Urinary bladder (tissue), 3 donors: ENCODE measurements at regions not wholly inside any gene's neighbourhood (a gene's known extent, or its start where the extent isn't known, plus 50 kb on each side); places are given as distances from the start of the nearest gene placed in this dataset.

Experiments
- DNase-seq: peaks from one replicate; pipeline ENCODE4 v3.0.0-alpha.2; 2015; ENCODE audit errors: extremely low spot score
- H3K27ac ChIP-seq: one replicate; pipeline ENCODE4 v1.5.1; 2013; ENCODE audit warnings: low read depth, mild to moderate bottlenecking, moderate library complexity
- H3K36me3 ChIP-seq: one replicate; pipeline ENCODE4 v1.6.1; 2013; ENCODE audit warnings: mild to moderate bottlenecking, moderate library complexity; ENCODE audit not compliant: insufficient read depth
- H3K4me1 ChIP-seq: one replicate; pipeline ENCODE4 v1.6.1; 2013; ENCODE audit warnings: mild to moderate bottlenecking, moderate library complexity; ENCODE audit not compliant: insufficient read depth
- H3K4me3 ChIP-seq: one replicate; pipeline ENCODE4 v1.5.1; 2013; ENCODE audit warnings: low read depth, low read length
- WGBS: extraction: QIAGEN DNeasy Blood & Tissue Kit; methylation state at CpG from one replicate; pipeline ENCODE4 v1.1.7; 2013; 5-methylcytosine and 5-hydroxymethylcytosine counted together
- donor health status: healthy with polysubstance abuse.
- donor health status: healthy.

GRCh38 chr11:15815246-15816195 lies 540.8 kb downstream of the SOX6 start:
- 72% methylated on average over 4 of the region's 4 CpGs for WGBS
- H3K4me3 ChIP-seq: no peak overlapping the region
- no peaks in the 10 kb centered on the region for H3K4me1 ChIP-seq
- H3K36me3 ChIP-seq: no peaks in the 10 kb centered on the region
- DNase-seq: no peak
- no peak overlapping the region for H3K27ac ChIP-seq

GRCh38 chr11:15816260-15816871 lies 540.0 kb downstream of the SOX6 start:
- Histone ChIP-seq H3K27ac (no peak overlapping the region), H3K36me3 (no peaks in the 10 kb centered on the region), H3K4me3 (no peak overlapping the region), H3K4me1 (no peaks in the 10 kb centered on the region)
- WGBS: 62% methylated on average over 2 of the region's 2 CpGs
- no peak for DNase-seq

- WGBS: 92% methylated on average over 5 of the region's 5 CpGs
- Histone ChIP-seq H3K4me3 (no peak overlapping the region), H3K27ac (no peak overlapping the region), H3K4me1 (no peaks in the 10 kb centered on the region), H3K36me3 (no peaks in the 10 kb centered on the region)
- DNase-seq: no peak
Observed at GRCh38 chr11:15817001-15817400, 539.3 kb downstream of the SOX6 start.

GRCh38 chr11:15818132-15818842 lies 538.1 kb downstream of the SOX6 start:
- H3K4me1 ChIP-seq: no peaks in the 10 kb centered on the region
- H3K36me3 ChIP-seq: no peaks in the 10 kb centered on the region
- 64% methylated on average over 6 of the region's 6 CpGs for WGBS
- H3K27ac ChIP-seq: no peak overlapping the region
- DNase-seq: no peak
- H3K4me3 ChIP-seq: no peak overlapping the region

GRCh38 chr11:15819679-15820286 lies 536.6 kb downstream of the SOX6 start:
- Histone ChIP-seq H3K4me1 (no peaks in the 10 kb centered on the region), H3K4me3 (no peak overlapping the region), H3K36me3 (no peaks in the 10 kb centered on the region), H3K27ac (no peak overlapping the region)
- WGBS: 34% methylated on average over 8 of the region's 8 CpGs
- no peak for DNase-seq

GRCh38 chr11:15821451-15821850 lies 534.9 kb downstream of the SOX6 start:
- no peaks in the 10 kb centered on the region for H3K36me3 ChIP-seq
- no peak overlapping the region for H3K4me3 ChIP-seq
- no peak for DNase-seq
- H3K27ac ChIP-seq: no peak overlapping the region
- no peaks in the 10 kb centered on the region for H3K4me1 ChIP-seq

- Histone ChIP-seq H3K27ac (no peak overlapping the region), H3K4me1 (no peaks in the 10 kb centered on the region), H3K4me3 (no peak overlapping the region), H3K36me3 (no peaks in the 10 kb centered on the region)
- 75% methylated on average over 1 of the region's 1 CpG for WGBS
- DNase-seq: no peak
Observed at GRCh38 chr11:15824060-15824459, 532.3 kb downstream of the SOX6 start.

GRCh38 chr11:15825976-15826650 lies 530.2 kb downstream of the SOX6 start:
- H3K27ac ChIP-seq: no peak overlapping the region
- no peak overlapping the region for H3K4me3 ChIP-seq
- H3K36me3 ChIP-seq: no peaks in the 10 kb centered on the region
- WGBS: 80% methylated on average over 7 of the region's 7 CpGs
- H3K4me1 ChIP-seq: no peaks in the 10 kb centered on the region
- no peak for DNase-seq

GRCh38 chr11:15826826-15827225 lies 529.5 kb downstream of the SOX6 start:
- Histone ChIP-seq H3K27ac (no peak overlapping the region), H3K36me3 (no peaks in the 10 kb centered on the region), H3K4me1 (no peaks in the 10 kb centered on the region), H3K4me3 (no peak overlapping the region)
- no peak for DNase-seq

- Histone ChIP-seq H3K4me1 (no peaks in the 10 kb centered on the region), H3K4me3 (no peak overlapping the region), H3K27ac (no peak overlapping the region), H3K36me3 (no peaks in the 10 kb centered on the region)
- no peak for DNase-seq
- WGBS: 82% methylated on average over 9 of the region's 9 CpGs
Observed at GRCh38 chr11:15828215-15828853, 528.0 kb downstream of the SOX6 start.

- no peaks in the 10 kb centered on the region for H3K4me1 ChIP-seq
- H3K27ac ChIP-seq: no peak overlapping the region
- no peak overlapping the region for H3K4me3 ChIP-seq
- WGBS: 58% methylated on average over 1 of the region's 1 CpG
- DNase-seq: no peak
- H3K36me3 ChIP-seq: no peaks in the 10 kb centered on the region
Observed at GRCh38 chr11:15829312-15829711, 527.0 kb downstream of the SOX6 start.

GRCh38 chr11:15830741-15831428 lies 525.5 kb downstream of the SOX6 start:
- Histone ChIP-seq H3K36me3 (no peaks in the 10 kb centered on the region), H3K27ac (no peak overlapping the region), H3K4me1 (no peaks in the 10 kb centered on the region), H3K4me3 (no peak overlapping the region)
- DNase-seq: no peak
- WGBS: 81% methylated on average over 9 of the region's 9 CpGs
